H1 (cell line): ENCODE measurements at regions not wholly inside any gene's neighbourhood (a gene's known extent, or its start where the extent isn't known, plus 50 kb on each side); places are given as distances from the start of the nearest gene placed in this dataset.

ENCODE experiments used
- CTCF ChIA-PET: fragments of 300-600 bp; sonication (Branson Sonifier 250); formaldehyde crosslinking; loops from one replicate; lab custom pipeline; 2021; ENCODE audit not compliant: partially characterized antibody; lab: Charles Lee
- POLR2A ChIA-PET: fragments of 300-600 bp; sonication (Branson Sonifier 250); formaldehyde crosslinking; loops from one replicate; lab custom pipeline; 2021; ENCODE audit warnings: inconsistent platforms; ENCODE audit not compliant: partially characterized antibody; lab: Charles Lee
- DNase-seq, 2 experiments: peaks; one replicate each; pipeline versions ENCODE4 v3.0.0 to v3.0.0-alpha.2; 2010 to 2022; ENCODE audit warnings: low spot score in 2 of 2, low read depth in 1 of 2, mixed read lengths in 1 of 2
- FAIRE-seq: peaks from 2 replicates; lab custom pipeline; 2011; peaks lifted over from hg19 to GRCh38; lab: Jason Lieb, UNC
- H2AFZ ChIP-seq: 2 replicates; pipeline ENCODE4 v1.8.1; 2012; ENCODE audit warnings: low read length, inconsistent platforms
- H2AK5ac ChIP-seq: 2 replicates; pipeline ENCODE4 v1.6.1; 2013; ENCODE audit warnings: low read depth, low read length
- H2BK120ac ChIP-seq: replicated peaks from 2 replicates; pipeline ENCODE3; 2013; ENCODE audit warnings: low read depth, low read length, inconsistent platforms
- H2BK12ac ChIP-seq: 2 replicates; pipeline ENCODE4 v1.6.1; 2013; ENCODE audit warnings: low read depth, low read length
- H2BK15ac ChIP-seq: 2 replicates; pipeline ENCODE4 v1.6.1; 2013; ENCODE audit warnings: low read length
- H2BK20ac ChIP-seq: 2 replicates; pipeline ENCODE4 v1.6.1; 2013; ENCODE audit warnings: low read length
- H2BK5ac ChIP-seq: 2 replicates; pipeline ENCODE4 v1.6.1; 2013; ENCODE audit warnings: low read depth, low read length
- H3K14ac ChIP-seq: 2 replicates; pipeline ENCODE4 v1.6.1; 2013; ENCODE audit warnings: inconsistent platforms; ENCODE audit not compliant: insufficient read length
- H3K18ac ChIP-seq: 2 replicates; pipeline ENCODE4 v1.6.1; 2013; ENCODE audit warnings: low read length; ENCODE audit errors: extremely low read depth
- H3K23ac ChIP-seq: 2 replicates; pipeline ENCODE4 v1.6.1; 2013; ENCODE audit warnings: inconsistent platforms; ENCODE audit not compliant: insufficient read length
- H3K23me2 ChIP-seq: 2 replicates; pipeline ENCODE4 v1.6.1; 2013; ENCODE audit warnings: low read depth, low read length
- H3K27ac ChIP-seq: 2 replicates; pipeline ENCODE4 v1.6.1; 2011; ENCODE audit warnings: low read depth, low read length, inconsistent platforms
- H3K27me3 ChIP-seq, 4 experiments: replicated peaks in 1 of 4; 1 replicate in 1 of 4; 2 replicates in 3 of 4; pipeline versions ENCODE4 v1.6.1 to v1.8.1; 2011 to 2013; ENCODE audit warnings: low read length in 3 of 4, mild to moderate bottlenecking in 3 of 4, inconsistent platforms in 2 of 4, mixed read lengths in 2 of 4, moderate library complexity in 1 of 4; ENCODE audit not compliant: control insufficient read depth in 3 of 4, insufficient read depth in 3 of 4; ENCODE audit errors: extremely low read depth in 1 of 4
- H3K36me3 ChIP-seq, 4 experiments: 2 replicates each; pipeline versions ENCODE4 v1.6.1 to v1.8.1; 2011 to 2013; ENCODE audit warnings: mild to moderate bottlenecking in 4 of 4, low read length in 3 of 4, moderate library complexity in 2 of 4, control low read depth in 1 of 4, inconsistent platforms in 1 of 4; ENCODE audit not compliant: insufficient read depth in 4 of 4, control insufficient read depth in 2 of 4
- H3K4ac ChIP-seq: replicated peaks from 2 replicates; pipeline ENCODE3; 2013; ENCODE audit warnings: low read length, low read depth, mixed read lengths, inconsistent platforms; ENCODE audit not compliant: insufficient read length
- H3K4me1 ChIP-seq, 4 experiments: replicated peaks in 1 of 4; 1 replicate in 1 of 4; 2 replicates in 3 of 4; pipeline versions ENCODE4 v1.6.1 to v1.8.1; 2011 to 2013; ENCODE audit warnings: low read length in 3 of 4, inconsistent platforms in 2 of 4, mixed read lengths in 1 of 4; ENCODE audit not compliant: insufficient read depth in 4 of 4, control insufficient read depth in 3 of 4
- H3K4me2 ChIP-seq, 2 experiments: 2 replicates each; pipeline versions ENCODE4 v1.6.1 to v1.8.1; 2011 to 2013; ENCODE audit warnings: low read depth in 2 of 2, low read length in 2 of 2, control low read depth in 1 of 2, inconsistent platforms in 1 of 2, mild to moderate bottlenecking in 1 of 2; ENCODE audit not compliant: insufficient read depth in 1 of 2
- H3K4me3 ChIP-seq, 4 experiments: fragments of 200-600, 300-600 bp in 1 of 4; sonication (generic), shearing (Covaris generic), sonication (Bioruptor Twin) in 1 of 4; 2 replicates each; pipeline versions ENCODE4 v1.5.1 to v1.8.1; 2011 to 2016; ENCODE audit warnings: low read length in 4 of 4, low read depth in 3 of 4, control low read depth in 2 of 4, inconsistent platforms in 2 of 4, mild to moderate bottlenecking in 2 of 4, mixed read lengths in 1 of 4, moderate library complexity in 1 of 4; ENCODE audit not compliant: insufficient read depth in 2 of 4; ENCODE audit errors: extremely low read depth in 1 of 4
- H3K56ac ChIP-seq: replicated peaks from 2 replicates; pipeline ENCODE3; 2013; ENCODE audit warnings: low read depth, mild to moderate bottlenecking, mixed read lengths, low read length, inconsistent platforms; ENCODE audit not compliant: insufficient read length
- H3K79me1 ChIP-seq: 2 replicates; pipeline ENCODE4 v1.6.1; 2013; ENCODE audit warnings: low read depth, low read length, control low read depth
- H3K79me2 ChIP-seq, 2 experiments: 2 replicates each; pipeline versions ENCODE4 v1.6.1 to v1.8.1; 2012 to 2013; ENCODE audit warnings: low read length in 2 of 2, mild to moderate bottlenecking in 2 of 2, inconsistent platforms in 1 of 2; ENCODE audit not compliant: insufficient read depth in 2 of 2, control insufficient read depth in 1 of 2
- H3K9ac ChIP-seq, 4 experiments: replicated peaks in 1 of 4; 1 replicate in 1 of 4; 2 replicates in 3 of 4; pipeline versions ENCODE4 v1.6.1 to v1.8.1; 2011 to 2013; ENCODE audit warnings: low read depth in 3 of 4, low read length in 3 of 4, control low read depth in 2 of 4, mild to moderate bottlenecking in 2 of 4, moderate library complexity in 2 of 4, inconsistent platforms in 1 of 4; ENCODE audit errors: extremely low read depth in 1 of 4
- H3K9me3 ChIP-seq, 2 experiments: 2 replicates each; pipeline versions ENCODE4 v1.6.1 to v1.8.1; 2012 to 2013; ENCODE audit warnings: mild to moderate bottlenecking in 2 of 2, moderate library complexity in 2 of 2, control low read depth in 1 of 2, inconsistent platforms in 1 of 2, low read depth in 1 of 2, low read length in 1 of 2, mixed read lengths in 1 of 2; ENCODE audit not compliant: insufficient read depth in 2 of 2
- H4K20me1 ChIP-seq, 2 experiments: replicated peaks in 1 of 2; 2 replicates each; pipeline versions ENCODE3 to v1.8.1; 2011 to 2013; ENCODE audit warnings: inconsistent platforms in 2 of 2, low read length in 2 of 2, mild to moderate bottlenecking in 1 of 2; ENCODE audit not compliant: insufficient read depth in 2 of 2, control insufficient read depth in 1 of 2
- H4K5ac ChIP-seq: 2 replicates; pipeline ENCODE4 v1.6.1; 2013; ENCODE audit warnings: low read length, low read depth, mixed read lengths, inconsistent platforms; ENCODE audit not compliant: insufficient read length
- H4K8ac ChIP-seq: 2 replicates; pipeline ENCODE4 v1.8.0; 2013; ENCODE audit warnings: mild to moderate bottlenecking, moderate library complexity, low read length, inconsistent platforms; ENCODE audit not compliant: insufficient read depth; ENCODE audit errors: extremely low read depth
- H4K91ac ChIP-seq: replicated peaks from 2 replicates; pipeline ENCODE3; 2013; ENCODE audit warnings: low read length, mixed read lengths, inconsistent platforms; ENCODE audit not compliant: insufficient read length
- CTCF ChIP-seq, 3 experiments: IDR thresholded peaks; 1 replicate in 2 of 3; 2 replicates in 1 of 3; pipeline versions ENCODE4 v1.5.1 to v1.6.1; 2011; ENCODE audit warnings: low read length in 3 of 3, mild to moderate bottlenecking in 3 of 3, inconsistent platforms in 2 of 3, low read depth in 1 of 3, moderate library complexity in 1 of 3; ENCODE audit not compliant: insufficient read depth in 1 of 3; ENCODE audit errors: control extremely low read depth in 1 of 3
- JUN ChIP-seq: IDR thresholded peaks from 2 replicates; pipeline ENCODE4 v1.6.1; 2011; ENCODE audit warnings: low read depth, mild to moderate bottlenecking, improper control_type of control experiment, low read length
- WGBS, 2 experiments: shearing (Covaris generic) in 1 of 2; methylation state at CpG; one replicate each; pipeline versions ENCODE4 v1.1.6 to v1.1.7; 2013 to 2015; ENCODE audit warnings: low lambda C conversion rate in 2 of 2, mixed read lengths in 2 of 2, inconsistent platforms in 1 of 2, low coverage in 1 of 2, missing lambda C conversion rate in 1 of 2; ENCODE audit not compliant: insufficient replicate concordance in 2 of 2, insufficient coverage in 1 of 2, insufficient read length in 1 of 2; ENCODE audit errors: extremely low coverage in 1 of 2, missing lambda C conversion rate in 1 of 2; 5-methylcytosine and 5-hydroxymethylcytosine counted together

- Histone ChIP-seq H2AK5ac (no peak overlapping the region), H2BK12ac (no peak overlapping the region), H3K9ac (no peak overlapping the region), H3K4ac (no peak overlapping the region), H3K4me1 (no peaks in the 10 kb centered on the region), H3K56ac (no peak overlapping the region), H2BK15ac (no peak overlapping the region), H3K14ac (no peak overlapping the region), H3K9me3 (no peaks in the 10 kb centered on the region), H3K27ac (no peak overlapping the region), H3K36me3 (no peaks in the 10 kb centered on the region), H3K23ac (no peak overlapping the region), H2AFZ (no peak overlapping the region), H4K5ac (no peak overlapping the region), H3K79me2 (no peaks in the 10 kb centered on the region), H3K18ac (no peak overlapping the region), H4K8ac (no peak overlapping the region), H2BK5ac (no peak overlapping the region), H4K20me1 (no peaks in the 10 kb centered on the region), H3K27me3 (no peaks in the 10 kb centered on the region), H2BK20ac (no peak overlapping the region), H4K91ac (no peak overlapping the region), H2BK120ac (no peak overlapping the region), H3K4me3 (no peak overlapping the region), H3K23me2 (no peaks in the 10 kb centered on the region), H3K4me2 (no peak overlapping the region), H3K79me1 (no peaks in the 10 kb centered on the region)
- CTCF ChIA-PET: interaction anchor here (0.6 to 1.4 kb wide), 5 partner anchors 18 to 182 kb away, joined by 3 to 4 read pairs (median 3); no protein-coding TSS in a partner anchor
- DNase-seq: no peak
- no peak for FAIRE-seq
- 94% methylated on average over 1 of the region's 1 CpG; no CpG with 5 or more reads in 1 of the 2 experiments for WGBS, 2 experiments
- TF ChIP-seq CTCF (IDR thresholded peaks at IDR 0.05; ENCODE audit: control extremely low read depth in 1 of 3, insufficient read depth in 1 of 3, low read depth in 1 of 3, low read length in 3 of 3) (no peak), JUN (no peak)
- POLR2A ChIA-PET: no interaction called here
These were observed 415.0 kb downstream of the FOXO1 start for GRCh38 chr13:40251343-40252032.
